Lower leg skin (tissue), 3 donors: ENCODE measurements at regions not wholly inside any gene's neighbourhood (a gene's known extent, or its start where the extent isn't known, plus 50 kb on each side); places are given as distances from the start of the nearest gene placed in this dataset.

Source experiments
- POLR2A ChIP-seq, 2 donors: fragments of 450-650 bp; IDR thresholded peaks; one replicate each; pipeline ENCODE4 v1.6.1; 2016 to 2017; ENCODE audit warnings: antibody characterized with exemption in 2 of 2, mild to moderate bottlenecking in 1 of 2, moderate library complexity in 1 of 2
- TF ChIP-seq, protein P1 (sequence below), 3 donors: fragments of 450-650 bp; IDR thresholded peaks; one replicate each; pipeline ENCODE4 v1.5.1; 2016; ENCODE audit warnings: antibody characterized with exemption in 3 of 3, mild to moderate bottlenecking in 3 of 3, moderate library complexity in 2 of 3

DNA sequence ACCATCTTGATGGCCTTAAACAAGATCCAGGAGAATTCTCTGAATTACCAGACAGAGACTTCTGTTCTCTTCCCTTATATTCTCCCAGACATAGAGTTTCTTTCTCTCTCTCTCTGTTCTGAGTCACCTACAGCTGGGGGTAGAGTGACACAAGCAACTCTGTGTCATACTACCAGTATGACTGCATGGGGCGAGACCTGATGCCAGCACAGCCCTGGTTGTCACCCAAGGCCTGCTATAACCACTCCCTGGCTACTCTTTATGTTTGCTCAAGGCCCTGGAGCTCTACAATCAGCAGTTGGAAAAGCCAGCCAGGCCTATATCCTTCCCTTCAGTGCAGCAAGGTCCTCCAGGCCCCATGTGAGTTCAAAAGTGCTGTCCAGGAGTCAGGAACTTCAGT is 114.2 kb upstream of the TENT5D start:
- TF ChIP-seq, protein P1, sequence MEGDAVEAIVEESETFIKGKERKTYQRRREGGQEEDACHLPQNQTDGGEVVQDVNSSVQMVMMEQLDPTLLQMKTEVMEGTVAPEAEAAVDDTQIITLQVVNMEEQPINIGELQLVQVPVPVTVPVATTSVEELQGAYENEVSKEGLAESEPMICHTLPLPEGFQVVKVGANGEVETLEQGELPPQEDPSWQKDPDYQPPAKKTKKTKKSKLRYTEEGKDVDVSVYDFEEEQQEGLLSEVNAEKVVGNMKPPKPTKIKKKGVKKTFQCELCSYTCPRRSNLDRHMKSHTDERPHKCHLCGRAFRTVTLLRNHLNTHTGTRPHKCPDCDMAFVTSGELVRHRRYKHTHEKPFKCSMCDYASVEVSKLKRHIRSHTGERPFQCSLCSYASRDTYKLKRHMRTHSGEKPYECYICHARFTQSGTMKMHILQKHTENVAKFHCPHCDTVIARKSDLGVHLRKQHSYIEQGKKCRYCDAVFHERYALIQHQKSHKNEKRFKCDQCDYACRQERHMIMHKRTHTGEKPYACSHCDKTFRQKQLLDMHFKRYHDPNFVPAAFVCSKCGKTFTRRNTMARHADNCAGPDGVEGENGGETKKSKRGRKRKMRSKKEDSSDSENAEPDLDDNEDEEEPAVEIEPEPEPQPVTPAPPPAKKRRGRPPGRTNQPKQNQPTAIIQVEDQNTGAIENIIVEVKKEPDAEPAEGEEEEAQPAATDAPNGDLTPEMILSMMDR (IDR thresholded peaks at IDR 0.05): no peak
- no peak for TF ChIP-seq POLR2A (IDR thresholded peaks at IDR 0.05)
